Choroid plexus epithelial cell (primary cell): ENCODE measurements at regions not wholly inside any gene's neighbourhood (a gene's known extent, or its start where the extent isn't known, plus 50 kb on each side); places are given as distances from the start of the nearest gene placed in this dataset.
A peak's percentile ranks its signal among the peaks of the same experiment; 100 is the strongest.

Experiments
- DNase-seq: peaks from one replicate; pipeline ENCODE4 v3.0.0-alpha.2; 2010; ENCODE audit warnings: low read depth
- H3K4me3 ChIP-seq: 2 replicates; pipeline ENCODE4 v1.5.1; 2011; ENCODE audit warnings: low read depth, mild to moderate bottlenecking, control low read depth, low read length, moderate library complexity
- TF ChIP-seq, protein P1 (sequence below): conservative IDR thresholded peaks from 2 replicates; pipeline ENCODE4 v1.5.1; 2011; ENCODE audit warnings: low read depth, mild to moderate bottlenecking, control low read depth, inconsistent platforms, low read length, moderate library complexity

DNA sequence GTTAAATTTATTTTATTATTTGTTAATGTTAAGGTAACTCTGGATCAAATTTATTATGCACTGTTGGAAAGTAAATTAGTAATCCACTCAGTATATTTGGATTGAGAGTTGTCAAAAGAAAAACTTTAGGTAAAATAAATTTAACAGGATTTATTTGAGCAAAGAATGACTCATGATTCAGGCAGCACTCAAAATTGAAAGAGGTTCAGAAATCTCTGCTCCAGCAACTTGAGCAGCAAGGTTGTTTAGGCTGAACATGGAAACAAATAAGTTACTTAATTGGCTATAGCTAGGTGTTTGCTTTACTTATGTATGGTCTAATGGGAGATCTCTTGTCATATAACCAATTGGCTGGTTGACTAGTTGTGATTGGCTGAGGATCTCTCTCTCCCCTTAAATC, 296.2 kb upstream of the EDIL3 start:
- no peak for DNase-seq
- H3K4me3 ChIP-seq, result no peak overlapping the region
- TF ChIP-seq, protein P1, sequence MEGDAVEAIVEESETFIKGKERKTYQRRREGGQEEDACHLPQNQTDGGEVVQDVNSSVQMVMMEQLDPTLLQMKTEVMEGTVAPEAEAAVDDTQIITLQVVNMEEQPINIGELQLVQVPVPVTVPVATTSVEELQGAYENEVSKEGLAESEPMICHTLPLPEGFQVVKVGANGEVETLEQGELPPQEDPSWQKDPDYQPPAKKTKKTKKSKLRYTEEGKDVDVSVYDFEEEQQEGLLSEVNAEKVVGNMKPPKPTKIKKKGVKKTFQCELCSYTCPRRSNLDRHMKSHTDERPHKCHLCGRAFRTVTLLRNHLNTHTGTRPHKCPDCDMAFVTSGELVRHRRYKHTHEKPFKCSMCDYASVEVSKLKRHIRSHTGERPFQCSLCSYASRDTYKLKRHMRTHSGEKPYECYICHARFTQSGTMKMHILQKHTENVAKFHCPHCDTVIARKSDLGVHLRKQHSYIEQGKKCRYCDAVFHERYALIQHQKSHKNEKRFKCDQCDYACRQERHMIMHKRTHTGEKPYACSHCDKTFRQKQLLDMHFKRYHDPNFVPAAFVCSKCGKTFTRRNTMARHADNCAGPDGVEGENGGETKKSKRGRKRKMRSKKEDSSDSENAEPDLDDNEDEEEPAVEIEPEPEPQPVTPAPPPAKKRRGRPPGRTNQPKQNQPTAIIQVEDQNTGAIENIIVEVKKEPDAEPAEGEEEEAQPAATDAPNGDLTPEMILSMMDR, result no peak

DNA sequence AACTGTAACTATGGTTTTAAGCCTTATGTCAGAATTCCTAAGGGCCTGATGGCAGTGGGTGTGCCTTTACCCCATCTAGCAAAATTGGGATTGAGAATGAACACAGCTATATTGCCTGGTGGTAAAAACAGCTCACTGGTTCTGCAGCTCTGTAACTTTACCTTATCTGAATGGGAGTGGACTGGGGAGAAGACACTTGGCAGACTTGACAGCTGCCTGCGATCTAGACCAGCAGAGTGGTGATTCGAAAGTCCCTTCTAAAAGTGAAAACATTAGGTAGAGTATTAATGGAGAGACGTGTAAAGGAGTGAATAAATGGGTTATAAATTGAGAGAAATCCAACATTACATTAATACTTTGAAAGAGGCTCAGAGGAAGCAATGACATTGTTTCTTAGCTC, 289.1 kb upstream of the EDIL3 start:
- H3K4me3 ChIP-seq, result no peak overlapping the region
- TF ChIP-seq, protein P1, result no peak

DNA sequence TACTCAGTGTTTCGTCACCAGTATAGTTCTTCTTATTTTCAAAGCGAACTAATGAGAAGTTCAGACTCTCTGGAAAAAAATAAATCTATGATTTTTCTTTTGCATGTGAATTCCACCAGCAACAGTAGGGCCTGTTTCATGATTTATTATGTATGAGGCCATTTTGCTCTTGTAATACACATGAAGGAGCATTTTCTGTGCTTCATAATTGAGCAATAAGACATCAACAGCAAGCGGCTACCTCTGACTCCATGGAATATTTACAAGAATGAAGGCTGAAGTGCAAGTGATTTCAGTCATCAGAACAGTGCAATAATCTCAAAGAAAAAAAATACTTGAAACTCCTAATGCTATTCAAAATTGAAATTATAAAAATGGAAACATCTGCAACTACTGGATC, 282.9 kb upstream of the EDIL3 start:
- TF ChIP-seq, protein P1, result no peak
- H3K4me3 ChIP-seq, result no peak overlapping the region

More for the DNA sequence above, 289.1 kb upstream of the EDIL3 start:
- no peak for DNase-seq

GRCh38 chr5:84650429-84650828, 265.7 kb upstream of the EDIL3 start:
- no peak overlapping the region for H3K4me3 ChIP-seq
- TF ChIP-seq, protein P1, result no peak
- DNase-seq, result no peak

More for the DNA sequence above, 282.9 kb upstream of the EDIL3 start:
- no peak for DNase-seq

DNA sequence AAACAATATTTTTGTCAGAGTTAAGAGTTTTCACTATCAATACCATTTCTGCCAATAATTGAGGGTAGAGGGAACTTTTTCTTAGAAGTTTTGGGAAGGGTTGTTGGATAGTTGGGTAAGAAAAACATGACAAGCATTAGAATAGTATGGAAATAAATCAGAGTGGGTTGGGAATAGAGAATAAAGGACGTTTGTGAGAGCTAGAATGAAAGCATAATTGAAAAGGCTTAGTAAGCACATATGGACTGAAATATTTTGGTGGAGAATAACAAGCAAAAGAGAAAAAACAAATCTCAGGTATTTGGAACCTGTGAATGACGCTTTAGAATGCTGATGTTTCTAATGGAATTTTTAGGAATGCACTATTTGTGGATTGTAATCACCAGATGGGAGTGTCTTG, 262.9 kb upstream of the EDIL3 start:
- TF ChIP-seq, protein P1, result no peak
- no peak overlapping the region for H3K4me3 ChIP-seq
- no peak for DNase-seq

DNA sequence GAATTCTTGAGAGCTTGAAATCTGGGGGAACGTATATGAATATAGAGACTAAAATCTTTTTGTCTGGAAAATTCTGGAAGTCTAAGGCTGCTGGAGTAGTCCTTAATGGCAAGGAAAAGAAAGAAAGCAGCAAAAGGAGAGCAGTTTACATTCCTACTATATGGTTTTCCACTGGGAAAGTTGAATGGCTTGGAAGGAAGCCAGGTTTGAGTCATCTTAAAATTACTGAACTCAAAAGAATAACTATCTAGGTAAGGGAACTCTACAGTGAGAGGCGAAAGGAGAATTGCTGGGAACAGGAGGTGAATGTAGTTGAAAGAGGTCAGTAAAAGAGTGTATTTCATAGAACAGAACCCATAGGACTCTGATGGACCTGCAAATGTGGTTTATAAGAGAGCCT, 258.1 kb upstream of the EDIL3 start:
- H3K4me3 ChIP-seq, result no peak overlapping the region
- peak; percentile 19 for DNase-seq
- TF ChIP-seq, protein P1, result no peak

DNA sequence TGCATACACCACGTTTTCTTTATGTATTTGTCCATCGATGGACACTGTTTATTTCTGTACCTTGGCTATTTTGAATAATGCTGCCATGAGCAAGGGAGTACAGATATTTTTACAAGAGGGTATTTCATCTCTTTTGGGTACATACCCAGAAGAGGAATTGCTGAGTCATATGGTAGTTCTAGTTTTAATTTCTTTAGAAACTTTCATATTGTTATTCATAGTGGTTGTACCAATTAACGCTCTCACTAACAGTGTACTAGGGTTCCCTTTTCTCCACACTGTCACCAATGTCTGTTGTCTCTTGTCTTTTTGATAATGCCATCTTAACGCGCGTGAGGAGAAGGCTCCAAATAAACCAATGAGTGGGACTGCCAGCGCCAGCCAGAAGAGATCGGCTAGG, 257.6 kb upstream of the EDIL3 start:
- TF ChIP-seq, protein P1, result no peak
- H3K4me3 ChIP-seq, result no peak overlapping the region
- DNase-seq, result no peak
